ENCODE measurements at regions not wholly inside any gene's neighbourhood (a gene's known extent, or its start where the extent isn't known, plus 50 kb on each side); places are given as distances from the start of the nearest gene placed in this dataset.

- no peaks in the 10 kb centered on the region for H3K4me1 ChIP-seq (ENCODE audit: insufficient read depth, low read length)
- H4K20me1 ChIP-seq (ENCODE audit: insufficient read depth, low read length): no peaks in the 10 kb centered on the region
- H3K27ac ChIP-seq (ENCODE audit: extremely low read length, insufficient read depth, low read length): no peak overlapping the region
- 59% methylated on average over 2 of the region's 2 CpGs for WGBS (ENCODE audit: low lambda C conversion rate)
- intact Hi-C loops (cut with micrococcal nuclease; ENCODE audit: unreplicated experiment): no loop called here
- no peaks in the 10 kb centered on the region for H3K9me3 ChIP-seq (ENCODE audit: low read length)
- H3K4me3 ChIP-seq (replicated peaks in 1 of 3; ENCODE audit: insufficient read depth in 1 of 3, low read depth in 2 of 3, low read length in 3 of 3): no peak overlapping the region
- ATAC-seq (no peak), DNase-seq (ENCODE audit: low spot score) (no peak), FAIRE-seq (no peak)
- no peak overlapping the region for H3K9ac ChIP-seq (ENCODE audit: insufficient read depth, low read depth, low read length)
- BruUV-seq (replicated peaks): no TSS peak
- no peaks in the 10 kb centered on the region for H3K27me3 ChIP-seq (ENCODE audit: control insufficient read depth in 1 of 2, insufficient read depth in 2 of 2, low read length in 2 of 2)
- H3K36me3 ChIP-seq (replicated peaks in 1 of 2; ENCODE audit: control insufficient read depth in 1 of 2, insufficient read depth in 2 of 2, low read length in 2 of 2): no peaks in the 10 kb centered on the region
- in situ Hi-C loops (cut with HindIII; ENCODE audit: extremely low pct_ligation_motif_present, low pct_unique_long_range_greater_than_20kb): no loop called here
- TF ChIP-seq ZMAT5 (CRISPR knock-in tag; IDR thresholded peaks at IDR 0.05; ENCODE audit: borderline replicate concordance, low read depth): no peak
- no peak for TF ChIP-seq LBX2 (CRISPR knock-in tag; IDR thresholded peaks at IDR 0.05; ENCODE audit: borderline replicate concordance)
- no peak for TF ChIP-seq RAD21 (CRISPR knock-in tag; IDR thresholded peaks at IDR 0.05)
- TF ChIP-seq GZF1 (CRISPR knock-in tag; IDR thresholded peaks at IDR 0.05): no peak
- no peak for TF ChIP-seq DNMT1 (CRISPR knock-in tag; IDR thresholded peaks at IDR 0.05)
- no peak for TF ChIP-seq KLF6 (CRISPR knock-in tag; IDR thresholded peaks at IDR 0.05)
- no peak for TF ChIP-seq KDM2A (CRISPR knock-in tag; IDR thresholded peaks at IDR 0.05; ENCODE audit: borderline replicate concordance, low read depth)
- TF ChIP-seq NCOA2 (CRISPR knock-in tag; IDR thresholded peaks at IDR 0.05): no peak
- TF ChIP-seq U2AF1 (optimal IDR thresholded peaks at IDR 0.05; ENCODE audit: low read depth, low read length): no peak
- TF ChIP-seq SOX5 (CRISPR knock-in tag; IDR thresholded peaks at IDR 0.05; ENCODE audit: borderline replicate concordance): no peak
- no peak for TF ChIP-seq ATF2 (CRISPR knock-in tag; IDR thresholded peaks at IDR 0.05)
- no peak for TF ChIP-seq CHCHD3 (CRISPR knock-in tag; IDR thresholded peaks at IDR 0.05)
- no peak for TF ChIP-seq E2F2 (CRISPR knock-in tag; IDR thresholded peaks at IDR 0.05; ENCODE audit: borderline replicate concordance)
- TF ChIP-seq MEF2D (CRISPR knock-in tag; IDR thresholded peaks at IDR 0.05): no peak
- TF ChIP-seq ZSCAN12 (CRISPR knock-in tag; IDR thresholded peaks at IDR 0.05): no peak
- no peak for TF ChIP-seq TBP (CRISPR knock-in tag; IDR thresholded peaks at IDR 0.05)
- no peak overlapping the region for H2AFZ ChIP-seq (ENCODE audit: low read length)
- H3K4me2 ChIP-seq (ENCODE audit: low read depth, low read length): no peak overlapping the region
- ChIA-PET POLR2A (no interaction called here), CTCF (ENCODE audit: low intra/inter-chr PET ratio, low total read pairs) (no interaction called here)
- no peaks in the 10 kb centered on the region for H3K79me2 ChIP-seq (ENCODE audit: insufficient read depth, low read length)
Measured at GRCh38 chr4:66059556-66059955, 389.3 kb upstream of the EPHA5 start.

All from HepG2 (cell line).